NCI-H748 (cell line): ENCODE measurements at regions not wholly inside any gene's neighbourhood (a gene's known extent, or its start where the extent isn't known, plus 50 kb on each side); places are given as distances from the start of the nearest gene placed in this dataset.
"Not testable (repeated sequence)": the region's sequence is repeated elsewhere in the genome, so short reads cannot be mapped to it uniquely, and the experiment has no call there.

ENCODE experiments used
- DNase-seq: peaks from one replicate; lab custom pipeline; 2025; ENCODE audit not compliant: unreplicated experiment; lab: John Stamatoyannopoulos, UW

DNA sequence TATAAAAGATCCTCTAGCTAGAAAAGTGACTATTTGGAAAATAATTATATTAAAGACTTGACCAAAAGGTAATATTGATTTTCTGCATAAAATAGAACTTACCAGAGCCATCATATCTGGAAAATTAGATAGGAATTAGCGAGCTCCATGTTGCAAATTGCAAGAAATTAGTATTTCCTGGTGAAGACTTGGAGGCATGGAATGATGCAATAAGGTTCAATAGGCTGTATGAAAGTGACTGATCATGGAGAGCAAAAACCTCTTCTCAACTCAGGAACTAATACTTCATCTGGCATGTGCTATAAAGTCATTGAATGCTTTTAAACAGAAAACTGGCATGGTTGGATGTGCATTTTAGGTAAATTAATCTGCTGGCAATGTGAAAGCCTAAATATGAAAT lies 66.3 kb upstream of the UFM1 start:
- DNase-seq: no peak

DNA sequence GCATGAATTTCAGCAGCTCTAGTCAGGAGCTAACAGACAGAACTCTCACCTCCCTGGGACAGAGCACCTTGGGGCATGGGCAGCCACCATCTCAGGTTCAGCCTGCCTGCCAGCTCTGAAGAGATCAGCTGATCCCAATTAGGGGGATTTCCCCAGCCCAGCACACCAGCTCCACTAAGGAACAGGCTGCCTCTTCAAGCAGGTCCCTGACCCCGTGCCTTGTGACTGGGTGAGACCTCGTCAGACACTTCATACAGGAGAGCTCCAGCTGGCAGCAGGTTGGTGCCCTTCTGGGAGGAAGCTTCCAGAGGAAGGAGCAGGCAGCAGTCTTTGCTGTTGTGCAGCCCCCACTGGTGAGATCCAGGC lies 84.5 kb upstream of the UFM1 start:
- DNase-seq: no peak

DNA sequence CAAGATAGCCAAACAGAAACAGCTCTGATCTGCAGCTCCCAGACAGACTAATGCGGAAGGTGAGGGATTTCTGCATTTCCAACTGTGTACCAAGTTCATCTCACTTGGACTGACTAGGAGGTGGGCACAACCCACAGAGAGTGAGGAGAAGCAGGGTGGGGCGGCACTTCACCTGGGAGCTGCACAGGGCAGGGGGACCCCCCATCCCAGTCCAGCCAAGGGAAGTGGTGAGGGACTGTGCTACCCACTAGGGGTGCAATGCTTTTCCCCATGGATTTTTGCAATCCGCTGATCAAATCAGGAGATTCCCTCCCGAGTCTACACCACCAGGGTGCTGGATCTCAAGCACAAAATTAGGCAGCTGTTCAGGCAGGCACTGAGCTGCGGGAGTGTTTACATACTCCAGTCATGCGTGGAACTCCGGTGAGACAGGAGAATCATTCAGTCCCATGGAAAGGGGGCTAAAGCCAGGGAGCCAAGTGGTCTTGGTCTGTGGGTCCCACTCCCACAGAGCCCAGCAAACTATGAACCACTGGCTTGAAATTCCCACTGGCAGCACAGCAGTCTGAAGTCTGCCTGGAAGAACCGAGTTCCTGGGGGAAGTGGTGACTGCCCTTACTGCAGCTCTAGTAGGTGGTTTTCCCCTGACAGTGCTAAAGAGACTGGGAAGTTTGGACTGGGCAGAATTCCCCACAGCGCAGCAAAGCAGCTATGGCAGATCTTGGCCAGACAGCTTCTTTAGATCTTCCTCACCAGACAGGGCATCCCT lies 85.1 kb upstream of the UFM1 start:
- DNase-seq: peak; percentile 60

DNA sequence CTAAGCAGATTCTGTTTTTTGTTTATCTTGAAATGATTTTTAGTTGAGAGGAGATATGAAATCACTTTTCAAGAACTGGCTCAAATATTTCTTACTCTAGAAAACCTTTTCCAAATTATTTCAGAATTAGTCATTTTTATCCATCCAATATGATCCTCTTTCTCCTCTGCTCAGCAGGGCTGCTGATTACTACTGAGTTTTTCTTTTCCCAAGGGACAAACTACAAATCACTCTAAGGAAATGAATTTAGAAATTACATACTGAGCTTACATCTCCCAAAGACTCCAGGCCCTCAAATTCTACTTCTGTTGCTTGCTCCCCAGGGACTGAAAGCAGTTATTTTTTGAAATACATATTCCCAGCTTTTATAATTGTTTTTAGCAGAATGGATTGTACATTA lies 87.4 kb upstream of the UFM1 start:
- DNase-seq: no peak

DNA sequence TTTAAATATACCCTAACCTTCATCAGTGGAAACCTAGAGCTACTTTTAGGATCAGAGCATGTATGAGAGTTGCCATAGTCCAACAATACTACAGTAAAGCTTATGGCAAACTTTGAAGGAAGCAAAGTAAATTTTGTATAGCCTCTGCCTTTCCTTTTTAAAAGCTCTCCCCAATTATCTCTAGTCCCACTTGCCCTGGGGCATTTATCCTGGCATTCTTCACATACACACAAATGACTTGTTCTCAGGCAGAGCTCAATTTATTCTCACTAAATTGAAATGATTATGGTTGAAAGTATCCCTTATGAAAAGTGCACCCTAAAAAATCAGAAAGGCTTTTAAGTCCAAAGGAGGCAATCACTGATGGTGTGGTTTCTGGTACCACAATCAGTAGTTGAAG lies 94.1 kb upstream of the UFM1 start:
- DNase-seq: no peak

DNA sequence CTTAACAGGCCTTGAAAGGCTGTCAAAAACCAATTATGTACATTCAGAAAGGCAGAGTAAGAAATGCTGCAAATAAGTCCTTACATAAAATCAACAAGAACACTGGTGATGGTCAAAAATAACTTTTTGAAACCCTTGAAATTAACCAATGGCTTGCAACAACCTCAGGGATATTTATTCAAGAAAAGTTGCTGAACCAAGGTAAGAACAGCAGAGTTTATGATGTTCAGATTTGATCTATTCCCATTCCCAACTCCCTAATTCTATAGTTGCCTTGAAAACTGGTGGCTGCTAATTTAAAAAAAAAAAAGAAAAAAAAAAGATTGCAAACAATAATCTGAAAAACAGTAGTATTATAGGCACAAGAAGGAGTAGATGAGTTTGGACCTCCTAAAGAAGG lies 109.8 kb upstream of the UFM1 start:
- DNase-seq: no peak

DNA sequence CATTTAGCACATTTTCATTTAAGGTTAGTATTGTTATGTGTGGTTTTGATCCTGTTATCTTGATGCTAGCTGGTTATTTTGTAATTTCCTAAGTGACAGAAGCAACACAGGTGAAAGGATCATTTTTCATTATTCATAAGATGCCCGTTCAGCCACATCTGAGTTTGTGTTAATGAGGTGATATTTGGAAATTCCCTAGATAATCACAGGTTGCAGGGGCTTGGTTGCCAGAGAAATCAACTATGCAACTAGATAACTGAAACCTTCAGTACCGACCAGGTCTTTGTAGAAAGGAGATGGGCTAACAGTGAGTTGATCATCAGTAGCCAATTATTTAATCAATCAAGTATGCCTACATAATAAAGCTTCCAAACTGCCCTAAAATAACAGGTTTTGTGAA lies 121.3 kb upstream of the UFM1 start:
- DNase-seq: peak; percentile 67

DNA sequence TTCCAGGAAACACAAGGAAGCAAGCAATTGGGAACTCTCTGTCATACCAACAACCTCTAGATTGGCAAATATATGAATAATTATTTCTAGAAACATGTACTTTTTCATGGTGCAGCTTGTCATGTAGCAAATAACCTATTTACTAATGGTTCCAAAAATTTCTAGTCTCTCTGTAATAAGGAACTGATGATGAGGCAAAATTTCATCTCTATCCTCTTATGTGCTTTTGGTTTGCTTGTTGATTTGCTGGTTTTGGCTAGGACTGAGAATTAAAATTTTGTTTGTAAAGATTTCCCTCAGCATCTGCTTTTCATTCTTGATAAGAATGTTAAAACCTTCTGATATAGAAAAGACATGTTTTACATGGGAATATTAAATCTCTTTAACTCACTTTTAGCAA lies 123.2 kb upstream of the UFM1 start:
- DNase-seq: no peak

DNA sequence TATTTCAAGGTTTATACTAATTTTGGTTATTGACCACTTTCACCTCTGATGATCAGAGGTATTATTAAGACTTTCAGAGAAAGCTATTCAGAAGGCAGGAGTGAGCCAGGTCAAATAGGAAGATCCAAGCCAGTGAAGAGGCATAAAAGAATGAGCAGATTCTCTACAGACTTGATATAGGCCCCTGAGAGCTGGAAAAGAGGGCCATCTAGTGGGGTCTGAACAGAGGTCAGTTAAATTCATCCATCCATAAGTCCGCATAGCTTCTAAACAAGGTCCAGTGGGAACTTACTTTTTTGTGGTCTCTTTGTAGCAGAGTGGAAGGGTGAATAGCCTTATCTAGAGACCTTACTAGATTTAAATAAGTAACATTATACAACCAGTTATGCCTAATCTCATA lies 126.6 kb upstream of the UFM1 start:
- peak; percentile 65 for DNase-seq

DNA sequence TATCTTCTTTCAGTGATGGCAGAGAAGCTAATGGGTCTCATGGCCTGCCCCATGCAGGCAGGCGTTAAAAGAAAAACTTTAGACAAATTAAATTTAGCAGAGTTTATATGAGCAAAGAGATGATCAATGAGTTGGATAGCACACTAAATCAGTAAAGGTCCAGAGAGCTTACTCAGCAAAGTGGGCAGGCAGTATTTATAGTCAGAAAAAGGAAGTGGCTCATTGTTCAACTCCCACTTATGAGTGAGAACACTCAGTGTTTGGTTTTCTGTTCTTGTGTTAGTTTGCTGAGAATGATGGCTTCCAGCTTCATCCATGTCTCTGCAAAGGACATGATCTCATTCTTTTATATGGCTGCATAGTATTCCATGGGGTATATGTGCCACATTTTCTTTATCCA lies 128.5 kb upstream of the UFM1 start:
- DNase-seq: not testable (repeated sequence)

DNA sequence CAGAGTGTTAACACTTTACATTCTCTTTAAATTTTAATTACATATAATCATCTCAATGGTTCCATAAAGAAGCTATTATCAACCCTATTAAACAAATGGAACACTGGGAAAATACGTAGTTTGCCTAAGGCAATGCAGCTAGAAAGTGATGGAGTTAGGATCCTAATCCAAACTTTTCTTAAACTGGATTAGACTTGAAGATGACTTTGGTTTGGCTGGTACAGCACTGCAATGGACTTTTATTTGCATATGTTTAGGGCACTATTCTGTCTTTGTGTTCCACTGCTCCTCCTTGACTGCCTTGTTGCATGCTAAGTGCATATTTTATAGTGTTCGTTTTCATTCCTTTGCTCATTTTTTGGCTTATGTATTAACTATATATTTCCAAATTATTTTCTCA lies 133.5 kb upstream of the UFM1 start:
- no peak for DNase-seq

DNA sequence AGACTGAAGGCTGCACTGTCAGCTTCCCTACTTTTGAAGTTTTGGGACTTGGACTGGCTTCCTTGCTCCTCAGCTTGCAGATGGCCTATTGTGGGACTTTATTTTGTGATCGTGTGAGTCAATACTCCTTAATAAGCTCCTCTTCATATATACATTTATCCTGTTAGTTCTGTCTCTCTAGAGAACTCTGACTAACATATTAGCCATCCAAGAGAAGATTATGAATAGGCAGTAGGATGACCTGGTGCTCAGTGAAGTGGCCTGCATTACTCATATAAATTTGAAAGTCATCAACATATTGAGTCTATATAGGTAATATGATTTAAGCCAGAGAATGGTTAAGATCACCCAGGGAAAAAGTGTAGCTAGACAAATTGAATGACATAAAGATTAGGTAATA lies 136.3 kb upstream of the UFM1 start:
- no peak for DNase-seq

DNA sequence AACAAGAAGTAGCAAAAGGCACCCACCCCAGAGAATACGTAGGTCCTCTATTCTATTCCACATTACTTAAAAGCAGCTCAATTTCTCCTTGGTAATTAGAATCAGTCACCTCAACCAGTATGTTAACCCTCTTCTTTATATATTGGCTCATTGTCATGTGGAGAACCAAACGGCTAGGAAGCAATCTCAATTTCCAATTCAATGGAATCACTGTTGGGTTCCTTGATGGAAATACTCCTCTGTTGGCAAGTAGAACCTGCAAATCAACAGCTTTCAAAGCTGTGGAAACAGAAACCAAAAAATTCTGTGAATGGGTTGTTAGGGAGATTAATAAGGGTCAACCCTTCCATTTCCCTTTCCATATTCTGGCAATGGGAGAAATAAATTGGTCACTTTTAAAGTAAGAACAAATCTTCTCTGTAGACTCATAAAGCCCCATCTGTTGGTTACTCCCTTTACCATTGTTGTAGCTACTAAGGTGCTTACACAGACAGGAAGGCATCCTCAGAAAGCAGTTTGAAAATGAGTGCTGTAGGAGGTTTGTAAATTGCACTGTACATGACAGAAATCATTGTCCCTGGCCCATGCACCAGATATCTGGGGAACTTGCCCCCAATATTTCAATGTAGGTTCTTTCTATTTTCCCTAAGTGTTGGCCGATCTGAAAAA lies 138.6 kb upstream of the UFM1 start:
- DNase-seq: no peak

DNA sequence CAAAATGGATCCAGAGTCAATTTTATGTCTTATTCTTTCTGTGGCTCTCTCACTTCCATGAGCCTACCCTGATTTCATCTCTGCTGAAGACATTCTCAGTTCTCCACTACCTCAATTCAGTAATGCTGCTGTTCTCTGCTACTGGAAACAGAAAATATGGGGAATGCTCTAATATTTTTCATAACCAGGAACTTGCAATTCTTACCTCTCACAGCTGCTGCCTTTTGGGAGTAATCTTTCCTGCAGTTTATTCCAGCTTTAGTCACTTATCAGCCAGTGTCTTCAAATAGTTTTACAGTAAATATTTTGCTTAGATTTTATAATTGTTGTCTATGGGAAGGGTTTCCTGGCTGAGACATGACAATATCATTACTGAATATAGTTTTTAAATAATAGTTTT lies 145.1 kb upstream of the UFM1 start:
- no peak for DNase-seq

DNA sequence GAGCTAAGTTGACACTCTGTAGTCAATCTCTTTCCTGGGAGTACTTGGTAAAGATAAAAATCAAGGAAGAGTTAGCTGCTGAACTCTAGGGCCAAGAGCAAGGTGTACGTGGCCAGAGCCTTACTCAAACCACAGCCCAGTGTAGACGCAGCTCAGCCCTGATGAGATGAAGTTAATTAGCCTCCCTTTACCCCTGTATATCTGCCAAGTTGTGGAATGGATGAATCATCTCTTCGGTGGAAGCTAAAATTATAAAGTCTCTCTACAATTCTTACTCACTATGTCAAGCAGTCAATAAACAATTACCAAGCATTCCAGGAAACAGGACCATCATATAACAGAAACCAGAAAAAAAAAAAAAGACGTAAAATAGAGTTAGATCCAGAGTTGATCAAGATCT lies 146.9 kb upstream of the UFM1 start:
- DNase-seq: no peak

DNA sequence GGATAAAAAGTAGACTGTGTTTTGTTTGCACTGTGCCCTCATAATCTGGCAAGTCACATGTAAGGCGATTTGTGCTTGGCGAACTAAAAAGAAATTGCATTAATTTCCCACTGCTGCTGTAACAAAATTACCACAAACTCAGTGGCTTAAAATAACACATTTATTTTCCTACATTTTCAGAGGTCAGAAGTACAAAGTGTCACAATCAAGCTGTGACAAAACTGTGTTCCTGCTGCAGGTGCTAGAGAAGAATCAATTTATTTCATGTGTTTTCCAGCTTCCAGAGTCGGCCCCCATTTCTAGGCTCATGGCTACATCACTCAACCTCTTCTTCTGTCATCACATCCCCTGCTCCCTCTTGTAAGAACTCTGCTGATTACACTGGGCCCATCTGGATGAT lies 158.6 kb upstream of the UFM1 start:
- peak; percentile 38 for DNase-seq

DNA sequence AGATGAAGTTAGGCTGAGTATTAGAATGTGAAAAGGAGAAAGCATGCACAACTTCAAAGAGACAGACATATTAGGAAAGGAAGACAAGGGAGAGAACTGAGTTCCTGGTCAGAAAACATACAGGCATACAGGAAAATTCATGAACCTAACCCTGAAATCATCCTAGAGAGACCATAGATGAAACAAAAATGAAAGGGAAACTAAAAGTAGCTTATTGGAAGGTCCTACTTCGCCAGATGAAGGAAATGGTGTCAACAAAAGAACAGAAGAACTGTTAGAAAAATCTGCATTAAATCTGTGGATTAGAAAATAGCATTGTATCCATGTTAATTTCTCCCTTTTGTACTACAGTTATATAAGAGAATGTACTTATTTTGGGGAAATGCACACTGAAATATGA lies 169.0 kb upstream of the UFM1 start:
- DNase-seq: no peak

DNA sequence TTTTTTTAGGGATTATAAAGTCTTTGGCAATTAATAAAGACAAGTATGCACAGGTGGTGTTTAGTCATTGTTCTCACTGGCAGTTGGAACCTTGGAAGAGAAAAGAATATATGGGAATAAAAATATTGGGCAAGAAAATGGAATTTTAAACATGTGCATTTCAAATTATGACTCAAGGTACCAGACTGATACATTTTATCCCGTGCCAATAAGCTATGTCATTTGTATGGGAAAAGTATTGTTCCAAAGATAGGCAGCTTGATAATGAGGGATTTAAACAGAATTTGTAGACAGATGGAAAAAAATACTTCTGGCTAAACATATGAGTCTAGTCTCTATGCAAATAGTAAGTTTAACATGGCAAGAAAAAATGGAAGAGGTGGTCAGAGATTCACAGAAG lies 169.5 kb upstream of the UFM1 start:
- no peak for DNase-seq

DNA sequence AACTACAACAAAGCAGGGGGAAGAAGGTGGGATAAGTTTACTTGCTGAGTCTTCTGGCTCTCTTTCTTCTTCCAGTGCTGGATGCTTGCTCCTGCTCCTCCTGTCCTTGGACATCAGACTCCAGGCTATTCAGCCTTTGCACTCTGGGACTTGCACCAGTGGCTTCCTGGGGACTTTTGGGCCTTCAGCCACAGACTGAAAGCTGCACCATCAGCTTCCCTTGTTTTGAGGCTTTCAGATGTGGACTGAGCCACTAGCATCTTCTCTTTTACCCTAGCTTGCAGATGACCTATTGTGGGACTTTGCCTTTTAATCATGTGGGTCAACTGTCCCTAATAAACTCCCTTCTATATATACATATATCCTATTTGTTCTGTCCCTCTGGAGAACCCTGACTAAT lies 173.0 kb upstream of the UFM1 start:
- no peak for DNase-seq

DNA sequence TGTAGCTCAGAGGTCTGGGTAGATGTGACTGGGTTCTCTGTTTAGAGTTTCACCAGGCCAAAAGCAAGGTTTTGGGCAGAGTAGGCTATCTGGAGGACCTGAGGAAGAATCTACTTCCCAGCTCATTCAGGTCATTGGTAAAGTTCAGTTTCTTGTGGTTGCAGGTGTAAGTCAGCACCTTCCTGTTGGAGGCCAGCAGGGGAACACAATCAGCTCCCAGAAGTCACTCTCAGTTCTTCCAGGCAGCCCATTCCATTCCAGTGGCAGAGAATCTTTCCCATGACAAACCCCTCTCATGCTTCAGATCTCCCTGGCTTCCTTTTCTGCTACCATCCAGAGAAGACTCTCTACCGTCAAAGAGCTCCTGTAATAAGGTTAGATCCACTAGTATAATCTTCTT lies 176.2 kb upstream of the UFM1 start:
- DNase-seq: no peak

DNA sequence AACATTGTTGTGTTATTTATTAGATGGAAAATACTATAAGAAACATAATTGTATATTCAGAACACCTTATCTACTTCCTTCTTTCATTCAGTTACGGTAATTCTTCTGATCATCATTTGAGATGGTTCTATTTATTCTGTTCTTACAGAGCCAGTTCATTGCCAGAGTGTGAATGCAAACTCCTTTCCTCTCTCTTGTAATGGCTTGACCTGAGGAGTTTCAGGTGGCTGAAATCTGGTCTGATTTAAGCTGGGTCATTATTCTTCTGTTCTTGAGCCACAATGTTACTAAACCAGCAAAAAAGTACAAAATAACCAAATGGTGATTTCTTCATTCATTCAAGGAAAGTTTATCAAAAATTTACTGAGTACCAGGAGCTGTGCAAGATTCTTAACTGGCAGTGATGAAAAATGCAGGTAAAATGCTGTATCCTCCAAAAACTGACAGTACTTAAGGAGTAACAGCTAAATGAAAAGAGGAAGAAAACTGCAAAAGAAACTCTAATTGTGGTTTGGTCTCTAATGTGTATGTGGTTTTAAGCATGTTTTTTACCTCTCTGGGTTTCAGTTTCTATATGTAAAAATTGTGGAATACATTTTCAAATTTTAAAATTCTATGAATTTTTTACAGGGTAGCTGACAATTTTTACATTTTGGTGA lies 182.4 kb upstream of the UFM1 start:
- DNase-seq: no peak

DNA sequence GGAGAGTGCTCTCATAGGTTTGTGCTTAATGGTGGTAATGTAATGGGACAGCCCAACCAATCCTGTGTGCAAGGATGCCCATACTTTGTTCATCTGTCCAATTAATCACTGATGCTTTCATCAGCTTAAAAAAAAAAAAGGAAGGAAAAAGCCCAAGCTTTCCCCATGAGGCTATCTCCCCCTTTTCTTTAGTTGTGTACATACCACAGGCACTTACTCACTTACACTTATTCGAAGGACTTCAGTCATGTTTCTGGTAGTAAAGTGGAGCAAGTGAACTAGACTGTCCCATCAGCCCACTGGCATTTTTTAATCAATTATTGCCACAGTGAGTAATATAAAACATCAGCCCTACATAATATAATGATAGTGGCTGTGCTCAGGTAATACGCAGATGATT lies 183.5 kb upstream of the UFM1 start:
- no peak for DNase-seq

DNA sequence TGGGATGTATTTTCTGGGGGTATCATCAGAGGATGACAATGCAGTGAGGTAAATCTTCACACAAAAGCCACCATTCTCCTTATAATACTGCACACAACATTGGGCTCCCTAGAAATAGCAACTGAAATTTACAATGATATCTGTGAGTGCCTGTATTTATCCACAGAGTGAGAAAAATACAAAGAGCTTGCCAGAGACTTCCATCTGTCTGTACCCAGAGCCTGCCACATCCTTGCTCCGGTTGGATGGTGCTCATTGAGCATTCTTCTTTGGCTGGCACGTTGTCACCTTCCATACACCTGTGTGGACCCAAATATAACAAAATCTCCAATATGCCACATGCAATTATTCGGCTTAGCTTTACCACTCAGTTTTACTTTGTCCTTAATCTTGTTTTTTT lies 189.5 kb upstream of the UFM1 start:
- DNase-seq: no peak
